ENCODE measurements at regions not wholly inside any gene's neighbourhood (a gene's known extent, or its start where the extent isn't known, plus 50 kb on each side); places are given as distances from the start of the nearest gene placed in this dataset.

DNA sequence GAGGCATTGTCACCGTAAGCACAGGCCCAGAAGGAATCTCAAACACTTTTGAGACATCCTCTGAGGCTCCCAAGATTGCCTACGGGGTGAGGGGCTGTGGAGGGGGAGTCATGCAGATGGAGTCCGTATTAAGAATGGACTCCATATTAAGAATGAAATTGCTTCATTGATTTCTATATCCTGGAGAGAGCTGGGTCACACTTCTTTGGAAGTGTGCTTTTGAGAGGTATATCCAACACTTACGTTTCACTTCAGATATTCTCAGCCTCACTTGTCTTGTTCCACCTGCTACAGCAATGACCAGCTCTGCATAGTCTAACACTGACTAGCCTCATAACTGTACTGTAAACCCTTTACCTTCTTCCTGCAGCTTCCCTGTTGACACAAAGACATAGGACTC is 62.6 kb upstream of the ARHGAP5 start:
- intact Hi-C loops (cut with DNase I; ENCODE audit: low total_unique reads) (no loop called here), in situ Hi-C loops (cut with MboI; ENCODE audit: low sequenced_read_pairs in 4 of 4) (no loop called here)
- Histone ChIP-seq H3K27me3 (no peaks in the 10 kb centered on the region), H3K9me3 (no peaks in the 10 kb centered on the region), H3K4me3 (no peak overlapping the region), H3K27ac (no peak overlapping the region), H3K36me3 (no peaks in the 10 kb centered on the region), H3K4me1 (peaks cover 17 to 23% of the 10 kb centered on the region in 2 donors)
- TF ChIP-seq CTCF (IDR thresholded peaks at IDR 0.05 in 4 of 5, conservative IDR thresholded peaks at IDR 0.05 in 1 of 5) = no peak
- no peak for TF ChIP-seq POLR2A (IDR thresholded peaks at IDR 0.05)
- ATAC-seq = no peak
- DNase-seq = no peak

GRCh38 chr14:32015166-32015565 is 61.9 kb upstream of the ARHGAP5 start:
- H3K36me3 ChIP-seq = no peaks in the 10 kb centered on the region
- H3K27ac ChIP-seq = no peak overlapping the region
- H3K9me3 ChIP-seq = no peaks in the 10 kb centered on the region
- H3K27me3 ChIP-seq = no peaks in the 10 kb centered on the region
- intact Hi-C loops (cut with DNase I; ENCODE audit: low total_unique reads) = no loop called here
- DNase-seq = no peak
- no peak for TF ChIP-seq CTCF (IDR thresholded peaks at IDR 0.05 in 4 of 5, conservative IDR thresholded peaks at IDR 0.05 in 1 of 5)
- no peak for TF ChIP-seq POLR2A (IDR thresholded peaks at IDR 0.05)
- in situ Hi-C loops (cut with MboI; ENCODE audit: low sequenced_read_pairs in 4 of 4) = no loop called here
- peaks cover 19 to 23% of the 10 kb centered on the region in 2 donors for H3K4me1 ChIP-seq
- no peak for ATAC-seq
- no peak overlapping the region for H3K4me3 ChIP-seq

GRCh38 chr14:32017587-32017986 is 59.5 kb upstream of the ARHGAP5 start:
- Histone ChIP-seq H3K27ac (peak overlapping the region in 2 of 4 donors; percentile 39 to 42), H3K4me3 (no peak overlapping the region), H3K27me3 (no peaks in the 10 kb centered on the region), H3K4me1 (peaks cover 20 to 25% of the 10 kb centered on the region in 2 donors), H3K36me3 (no peaks in the 10 kb centered on the region), H3K9me3 (no peaks in the 10 kb centered on the region)
- ATAC-seq = peak in 1 of 2 donors; percentile 41
- no peak for TF ChIP-seq CTCF (IDR thresholded peaks at IDR 0.05 in 4 of 5, conservative IDR thresholded peaks at IDR 0.05 in 1 of 5)
- TF ChIP-seq POLR2A (IDR thresholded peaks at IDR 0.05) = no peak
- in situ Hi-C loops (cut with MboI; ENCODE audit: low sequenced_read_pairs in 4 of 4) (no loop called here), intact Hi-C loops (cut with DNase I; ENCODE audit: low total_unique reads) (no loop called here)
- DNase-seq = no peak

GRCh38 chr14:32018391-32019092 is 58.6 kb upstream of the ARHGAP5 start:
- no peak for ATAC-seq
- TF ChIP-seq CTCF (IDR thresholded peaks at IDR 0.05 in 4 of 5, conservative IDR thresholded peaks at IDR 0.05 in 1 of 5) (no peak), POLR2A (IDR thresholded peaks at IDR 0.05) (no peak)
- no peak for DNase-seq
- Histone ChIP-seq H3K36me3 (no peaks in the 10 kb centered on the region), H3K27me3 (no peaks in the 10 kb centered on the region), H3K4me3 (no peak overlapping the region), H3K9me3 (no peaks in the 10 kb centered on the region), H3K4me1 (peaks cover 29 to 33% of the 10 kb centered on the region in 2 donors), H3K27ac (peak overlapping the region in 3 of 4 donors; percentile 14 to 39 (median 22))
- intact Hi-C loops (cut with DNase I; ENCODE audit: low total_unique reads) (no loop called here), in situ Hi-C loops (cut with MboI; ENCODE audit: low sequenced_read_pairs in 4 of 4) (no loop called here)

GRCh38 chr14:32019276-32019675 is 57.8 kb upstream of the ARHGAP5 start:
- no peak overlapping the region for H3K4me3 ChIP-seq
- no peak for ATAC-seq
- no peak for TF ChIP-seq POLR2A (IDR thresholded peaks at IDR 0.05)
- no peak for TF ChIP-seq CTCF (IDR thresholded peaks at IDR 0.05 in 4 of 5, conservative IDR thresholded peaks at IDR 0.05 in 1 of 5)

More at GRCh38 chr14:32019276-32019675, 57.8 kb upstream of the ARHGAP5 start:
- no peaks in the 10 kb centered on the region for H3K36me3 ChIP-seq
- H3K4me1 ChIP-seq = peaks cover 30 to 33% of the 10 kb centered on the region in 2 donors
- in situ Hi-C loops (cut with MboI; ENCODE audit: low sequenced_read_pairs in 4 of 4) = no loop called here
- no peaks in the 10 kb centered on the region for H3K9me3 ChIP-seq
- H3K27ac ChIP-seq = peak overlapping the region in 3 of 4 donors; percentile 14 to 39 (median 22)
- no peak for DNase-seq
- no peaks in the 10 kb centered on the region for H3K27me3 ChIP-seq
- intact Hi-C loops (cut with DNase I; ENCODE audit: low total_unique reads) = no loop called here

All from gastrocnemius medialis (tissue), 4 donors.